ENCODE measurements at regions not wholly inside any gene's neighbourhood (a gene's known extent, or its start where the extent isn't known, plus 50 kb on each side); places are given as distances from the start of the nearest gene placed in this dataset.

GRCh38 chr2:129753261-129753660 is 226.2 kb upstream of the RAB6C start:
- no peak for DNase-seq (ENCODE audit: low read depth)

- DNase-seq (ENCODE audit: low read depth) = no peak
These were observed 225.0 kb upstream of the RAB6C start for GRCh38 chr2:129754421-129754820.

- DNase-seq (ENCODE audit: low read depth) = no peak
These were observed 224.6 kb upstream of the RAB6C start for GRCh38 chr2:129754831-129755230.

- no peak for DNase-seq (ENCODE audit: low read depth)
These were observed 223.7 kb upstream of the RAB6C start for GRCh38 chr2:129755786-129756185.

GRCh38 chr2:129756276-129756675 is 223.2 kb upstream of the RAB6C start:
- DNase-seq (ENCODE audit: low read depth) = no peak

GRCh38 chr2:129757366-129757914 is 222.0 kb upstream of the RAB6C start:
- no peak for DNase-seq (ENCODE audit: low read depth)

- DNase-seq (ENCODE audit: low read depth) = no peak
These were observed 221.3 kb upstream of the RAB6C start for GRCh38 chr2:129757915-129758783.

- DNase-seq (ENCODE audit: low read depth) = no peak
These were observed 220.5 kb upstream of the RAB6C start for GRCh38 chr2:129758784-129759471.

GRCh38 chr2:129759472-129760010 is 219.9 kb upstream of the RAB6C start:
- no peak for DNase-seq (ENCODE audit: low read depth)

GRCh38 chr2:129760669-129761068 is 218.8 kb upstream of the RAB6C start:
- no peak for DNase-seq (ENCODE audit: low read depth)

- no peak for DNase-seq (ENCODE audit: low read depth)
These were observed 217.9 kb upstream of the RAB6C start for GRCh38 chr2:129761569-129762021.

- DNase-seq (ENCODE audit: low read depth) = no peak
These were observed 216.9 kb upstream of the RAB6C start for GRCh38 chr2:129762386-129763189.

- DNase-seq (ENCODE audit: low read depth) = no peak
These were observed 216.1 kb upstream of the RAB6C start for GRCh38 chr2:129763190-129763846.

GRCh38 chr2:129763966-129764365 is 215.5 kb upstream of the RAB6C start:
- DNase-seq (ENCODE audit: low read depth) = no peak

- DNase-seq (ENCODE audit: low read depth) = no peak
These were observed 214.8 kb upstream of the RAB6C start for GRCh38 chr2:129764376-129765325.

- no peak for DNase-seq (ENCODE audit: low read depth)
These were observed 214.2 kb upstream of the RAB6C start for GRCh38 chr2:129765326-129765677.

GRCh38 chr2:129765678-129766351 is 213.7 kb upstream of the RAB6C start:
- DNase-seq (ENCODE audit: low read depth) = no peak

GRCh38 chr2:129766374-129766993 is 213.0 kb upstream of the RAB6C start:
- no peak for DNase-seq (ENCODE audit: low read depth)

- DNase-seq (ENCODE audit: low read depth) = no peak
These were observed 212.0 kb upstream of the RAB6C start for GRCh38 chr2:129767346-129768035.
